Omental fat pad (tissue), 3 donors: ENCODE measurements at regions not wholly inside any gene's neighbourhood (a gene's known extent, or its start where the extent isn't known, plus 50 kb on each side); places are given as distances from the start of the nearest gene placed in this dataset.

Experiments
- ATAC-seq: fragments of 150-250 bp; one replicate; pipeline ENCODE4 v1.9.1; 2016; ENCODE audit warnings: mild to moderate bottlenecking, moderate library complexity; ENCODE audit not compliant: low FRiP score
- DNase-seq: peaks from one replicate; pipeline ENCODE4 v3.0.0-alpha.2; 2019; ENCODE audit warnings: low spot score
- TF ChIP-seq, protein P1 (sequence below), 3 donors: fragments of 450-650 bp; IDR thresholded peaks; one replicate each; pipeline ENCODE4 v1.5.1; 2016 to 2017; ENCODE audit warnings: antibody characterized with exemption in 3 of 3, mild to moderate bottlenecking in 3 of 3, moderate library complexity in 2 of 3

DNA sequence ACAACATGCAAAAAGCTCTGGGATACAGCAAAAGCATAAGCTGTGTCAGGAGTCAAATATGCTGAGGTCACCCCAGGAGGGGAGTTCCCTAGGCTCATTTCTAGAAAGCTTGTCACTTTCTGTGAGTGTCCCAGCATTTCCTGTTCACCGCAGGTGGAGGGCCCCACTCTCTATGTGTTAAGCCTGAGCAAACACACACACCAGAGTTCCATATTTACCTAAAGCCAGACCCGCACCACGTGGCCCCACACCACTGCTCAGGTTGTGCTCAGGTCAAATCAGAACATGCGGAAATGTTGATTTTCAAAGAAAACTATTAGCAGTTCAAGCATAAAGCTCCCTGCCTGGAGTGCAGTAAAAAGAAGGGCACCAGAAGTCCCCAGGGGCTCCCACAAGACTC, 259.6 kb upstream of the PPP2R2D start:
- no peak for ATAC-seq
- DNase-seq, result no peak
- TF ChIP-seq, protein P1, sequence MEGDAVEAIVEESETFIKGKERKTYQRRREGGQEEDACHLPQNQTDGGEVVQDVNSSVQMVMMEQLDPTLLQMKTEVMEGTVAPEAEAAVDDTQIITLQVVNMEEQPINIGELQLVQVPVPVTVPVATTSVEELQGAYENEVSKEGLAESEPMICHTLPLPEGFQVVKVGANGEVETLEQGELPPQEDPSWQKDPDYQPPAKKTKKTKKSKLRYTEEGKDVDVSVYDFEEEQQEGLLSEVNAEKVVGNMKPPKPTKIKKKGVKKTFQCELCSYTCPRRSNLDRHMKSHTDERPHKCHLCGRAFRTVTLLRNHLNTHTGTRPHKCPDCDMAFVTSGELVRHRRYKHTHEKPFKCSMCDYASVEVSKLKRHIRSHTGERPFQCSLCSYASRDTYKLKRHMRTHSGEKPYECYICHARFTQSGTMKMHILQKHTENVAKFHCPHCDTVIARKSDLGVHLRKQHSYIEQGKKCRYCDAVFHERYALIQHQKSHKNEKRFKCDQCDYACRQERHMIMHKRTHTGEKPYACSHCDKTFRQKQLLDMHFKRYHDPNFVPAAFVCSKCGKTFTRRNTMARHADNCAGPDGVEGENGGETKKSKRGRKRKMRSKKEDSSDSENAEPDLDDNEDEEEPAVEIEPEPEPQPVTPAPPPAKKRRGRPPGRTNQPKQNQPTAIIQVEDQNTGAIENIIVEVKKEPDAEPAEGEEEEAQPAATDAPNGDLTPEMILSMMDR (IDR thresholded peaks at IDR 0.05), result no peak

- TF ChIP-seq, protein P1 (IDR thresholded peaks at IDR 0.05), result no peak
- ATAC-seq, result no peak
- no peak for DNase-seq
Measured at GRCh38 chr10:131641898-131642297, 258.9 kb upstream of the PPP2R2D start.

- DNase-seq, result no peak
- TF ChIP-seq, protein P1 (IDR thresholded peaks at IDR 0.05), result no peak
- ATAC-seq, result no peak
Measured at GRCh38 chr10:131642966-131643365, 257.8 kb upstream of the PPP2R2D start.

DNA sequence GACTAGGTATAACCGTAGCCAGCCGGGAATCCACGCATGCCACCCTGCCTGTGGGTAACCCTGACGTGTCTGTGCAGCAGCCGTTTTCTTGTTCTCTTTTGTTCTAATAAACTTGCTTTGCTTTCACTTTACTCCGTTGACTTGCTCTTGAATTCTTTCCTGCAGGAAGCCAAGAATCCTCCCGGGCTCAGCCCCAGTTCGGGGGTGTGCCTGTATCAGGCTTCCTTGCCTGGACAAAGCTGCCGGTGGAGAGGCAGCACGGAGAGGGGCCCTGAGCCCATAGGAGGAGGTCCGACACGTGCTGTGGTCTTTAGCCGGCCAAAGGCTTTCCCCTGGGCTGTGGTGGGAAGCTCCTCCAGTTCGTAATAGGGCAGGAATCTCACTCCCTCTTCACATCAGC, 256.5 kb upstream of the PPP2R2D start:
- TF ChIP-seq, protein P1 (IDR thresholded peaks at IDR 0.05), result no peak
- peak; percentile 42 for ATAC-seq
- no peak for DNase-seq

DNA sequence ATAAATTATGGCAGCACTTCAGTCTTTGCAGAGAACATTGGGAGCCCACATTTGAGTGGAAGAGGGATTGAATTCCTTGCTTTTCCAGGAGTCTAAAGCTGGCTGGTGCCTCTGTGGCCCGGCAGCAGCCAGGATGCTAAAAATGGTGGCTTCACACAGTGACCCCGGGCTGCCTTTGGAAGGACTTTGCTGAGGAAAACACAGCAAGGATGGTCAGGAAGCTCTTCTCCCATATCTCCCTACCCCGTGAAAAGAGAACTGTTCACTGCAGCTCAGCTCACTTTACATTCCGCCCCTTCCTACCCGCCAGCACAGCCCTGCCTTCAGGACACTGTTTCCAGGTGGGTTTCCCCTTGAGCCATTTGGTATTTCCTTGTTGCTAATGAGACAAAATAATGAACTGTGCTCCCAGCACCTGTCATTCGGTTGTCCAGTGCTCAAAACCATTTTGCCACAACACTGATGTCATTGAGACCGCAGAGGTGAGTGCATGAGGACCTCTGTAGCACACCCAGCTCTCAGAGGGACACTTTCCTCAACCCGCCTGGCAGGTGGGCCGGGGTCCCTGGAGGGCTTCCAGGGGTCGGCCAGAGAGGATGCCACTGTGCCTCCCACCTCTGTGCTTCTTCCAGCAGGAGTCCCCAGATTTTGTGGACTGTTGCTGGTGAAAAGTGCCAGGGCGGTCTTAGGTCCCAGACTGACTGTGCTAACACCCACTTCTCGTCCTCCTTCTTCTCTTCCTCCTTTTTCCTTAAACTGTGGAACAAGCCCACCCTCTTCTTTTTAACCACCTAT, 255.7 kb upstream of the PPP2R2D start:
- DNase-seq (no peak), ATAC-seq (no peak)
- TF ChIP-seq, protein P1 (IDR thresholded peaks at IDR 0.05), result no peak

- ATAC-seq, result no peak
- TF ChIP-seq, protein P1 (IDR thresholded peaks at IDR 0.05), result no peak
- no peak for DNase-seq
Measured at GRCh38 chr10:131645756-131646155, 255.1 kb upstream of the PPP2R2D start.
